GM20000 (cell line): ENCODE measurements at regions not wholly inside any gene's neighbourhood (a gene's known extent, or its start where the extent isn't known, plus 50 kb on each side); places are given as distances from the start of the nearest gene placed in this dataset.

ENCODE experiments used
- DNase-seq: peaks from one replicate; pipeline ENCODE4 v3.0.0; 2012; ENCODE audit warnings: low spot score
- CTCF ChIP-seq: IDR thresholded peaks from 2 replicates; pipeline ENCODE4 v1.5.1; 2012; ENCODE audit warnings: mild to moderate bottlenecking, control low read depth; ENCODE audit errors: extremely low read depth, missing control alignments

GRCh38 chr4:153107246-153107645, 97.0 kb upstream of the TRIM2 start:
- DNase-seq: no peak
- TF ChIP-seq CTCF: no peak

- no peak for DNase-seq
- TF ChIP-seq CTCF: no peak
Measured at GRCh38 chr4:153109296-153109849, 94.9 kb upstream of the TRIM2 start.

- no peak for TF ChIP-seq CTCF
- no peak for DNase-seq
Measured at GRCh38 chr4:153110739-153111138, 93.5 kb upstream of the TRIM2 start.

GRCh38 chr4:153111426-153112040, 92.7 kb upstream of the TRIM2 start:
- DNase-seq: no peak
- TF ChIP-seq CTCF: no peak

GRCh38 chr4:153112041-153112441, 92.2 kb upstream of the TRIM2 start:
- TF ChIP-seq CTCF: no peak

GRCh38 chr4:153113061-153113837, 91.0 kb upstream of the TRIM2 start:
- no peak for DNase-seq
- no peak for TF ChIP-seq CTCF

More at GRCh38 chr4:153112041-153112441, 92.2 kb upstream of the TRIM2 start:
- DNase-seq: no peak

- TF ChIP-seq CTCF: no peak
- no peak for DNase-seq
Measured at GRCh38 chr4:153113838-153114105, 90.5 kb upstream of the TRIM2 start.
